ENCODE measurements at regions not wholly inside any gene's neighbourhood (a gene's known extent, or its start where the extent isn't known, plus 50 kb on each side); places are given as distances from the start of the nearest gene placed in this dataset.
A peak's percentile ranks its signal among the peaks of the same experiment; 100 is the strongest.
"Not testable (repeated sequence)": the region's sequence is repeated elsewhere in the genome, so short reads cannot be mapped to it uniquely, and the experiment has no call there.

- no peak for DNase-seq (ENCODE audit: low spot score)
Observed at GRCh38 chr11:46223252-46223513, 54.3 kb upstream of the CREB3L1 start.

DNA sequence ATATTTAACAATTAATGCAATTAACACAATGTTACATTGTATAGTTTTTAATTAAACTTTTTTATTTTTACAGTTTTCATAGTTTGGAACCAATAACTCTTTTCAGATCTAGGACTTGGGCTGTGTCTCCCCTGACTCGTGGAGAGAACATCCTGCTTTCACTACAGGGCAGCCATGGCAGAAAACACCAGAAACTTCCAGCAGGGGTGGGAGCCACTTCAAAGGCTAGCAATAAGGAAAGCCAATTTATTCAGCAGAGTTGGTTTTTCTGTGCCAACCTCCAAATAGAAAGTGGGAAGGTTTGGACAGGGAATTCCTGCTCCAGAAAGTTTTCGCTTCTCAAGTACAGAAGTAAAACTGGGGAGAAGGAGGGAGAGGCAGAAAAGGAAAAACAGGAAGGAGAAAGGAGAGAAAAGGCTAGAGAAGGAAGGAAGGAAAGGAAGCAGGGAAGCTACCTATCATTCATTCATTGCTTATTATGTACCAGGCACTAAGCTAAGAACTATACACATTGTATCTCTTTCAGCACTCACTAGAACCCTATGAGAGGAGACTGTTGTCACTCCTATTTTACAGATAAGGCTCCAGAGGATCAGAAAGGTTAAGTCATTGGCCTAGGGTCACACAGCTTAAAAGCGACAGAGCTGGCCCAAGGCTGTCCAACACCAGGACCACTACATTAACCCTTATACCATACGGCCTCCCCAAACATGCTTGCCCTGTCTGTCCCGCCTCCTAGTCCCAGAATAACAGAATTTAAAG lies 54.8 kb upstream of the CREB3L1 start:
- no peak for DNase-seq (ENCODE audit: low spot score)

DNA sequence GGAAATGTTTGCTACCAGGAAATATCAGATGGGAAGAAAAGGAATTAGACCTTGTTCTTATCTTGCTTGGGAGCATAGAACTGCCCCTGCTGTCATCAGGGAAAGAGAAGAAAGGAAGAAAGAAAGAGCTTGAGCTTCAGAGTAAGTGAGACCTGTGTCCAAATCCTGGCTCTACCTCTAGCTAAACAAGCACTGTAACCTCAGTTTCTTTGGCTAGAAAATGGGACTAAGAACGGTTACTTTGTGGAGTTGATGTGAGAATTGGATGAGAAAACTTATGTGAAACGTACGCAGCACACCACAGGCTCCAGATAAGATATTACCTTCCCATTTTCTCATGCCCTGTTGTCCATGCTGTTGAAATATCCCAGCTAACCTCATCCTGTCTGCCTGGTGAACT lies 57.1 kb upstream of the CREB3L1 start:
- no peak for DNase-seq (ENCODE audit: low spot score)

GRCh38 chr11:46216765-46217089 lies 60.7 kb upstream of the CREB3L1 start:
- no peak for DNase-seq (ENCODE audit: low spot score)

GRCh38 chr11:46216019-46216764 lies 61.3 kb upstream of the CREB3L1 start:
- no peak for DNase-seq (ENCODE audit: low spot score)

- DNase-seq (ENCODE audit: low spot score) = no peak
Observed at GRCh38 chr11:46215208-46215931, 62.1 kb upstream of the CREB3L1 start.

DNA sequence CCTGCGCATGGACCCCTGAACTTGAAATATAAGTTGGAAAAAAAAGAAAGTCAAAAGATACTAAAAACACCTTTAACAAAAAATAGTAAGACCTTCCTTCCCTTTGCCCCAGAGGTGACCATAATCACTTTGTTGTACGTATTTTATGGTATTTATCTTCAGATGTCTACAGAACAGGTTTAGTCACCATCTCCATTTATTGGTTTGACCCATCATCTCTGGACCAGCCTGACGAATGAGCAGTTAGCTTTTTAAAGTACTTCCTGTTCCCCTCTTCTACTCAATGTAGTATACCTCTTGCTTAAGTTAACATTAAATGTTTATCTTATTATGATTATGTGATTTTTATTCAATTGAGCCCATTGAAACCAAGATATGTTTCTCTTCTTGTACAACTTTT lies 64.7 kb upstream of the CREB3L1 start:
- DNase-seq (ENCODE audit: low spot score) = no peak

DNA sequence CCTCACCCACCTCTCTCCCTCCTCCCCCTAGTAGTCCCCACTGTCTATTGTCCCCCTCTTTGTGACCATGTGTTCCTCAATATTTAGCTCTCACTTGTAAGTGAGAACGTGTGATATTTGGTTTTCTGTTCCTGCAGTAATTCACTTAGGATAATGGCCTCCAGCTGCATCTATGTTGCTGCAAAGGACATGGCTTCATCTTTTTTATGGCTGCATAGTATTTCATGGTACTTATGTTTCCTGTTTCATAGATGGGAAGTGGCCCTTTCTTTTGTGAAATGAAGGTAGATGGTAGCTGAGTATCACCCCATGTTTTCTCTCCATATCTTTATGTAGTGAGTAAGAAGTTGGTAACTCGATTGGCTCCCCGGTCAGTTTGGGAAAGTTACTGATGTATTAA lies 66.6 kb upstream of the CREB3L1 start:
- DNase-seq (ENCODE audit: low spot score) = no peak

DNA sequence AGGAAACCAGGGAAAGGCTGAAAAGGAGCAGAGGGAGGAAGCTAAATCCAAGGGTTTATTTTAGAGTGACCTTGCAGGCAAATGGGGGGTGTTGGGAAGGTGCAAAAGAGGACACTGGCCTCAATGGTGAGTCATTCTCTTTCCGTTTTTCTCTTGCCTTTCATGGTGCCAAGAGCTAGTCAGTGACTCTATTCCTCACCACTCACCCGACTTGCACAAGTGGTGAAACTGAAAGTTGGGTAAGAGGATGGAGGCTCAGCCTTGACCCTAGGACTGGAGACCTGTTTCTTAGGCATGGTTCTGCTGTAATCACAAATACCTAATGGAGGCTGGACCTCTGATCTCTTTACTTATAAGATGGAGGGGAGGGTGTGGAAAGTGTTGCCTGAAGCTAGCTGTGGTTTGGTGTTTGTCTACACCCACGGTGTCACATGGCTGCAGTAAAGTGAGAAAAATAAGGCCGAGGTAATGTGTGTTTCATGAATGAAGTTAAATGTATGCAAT lies 67.3 kb upstream of the CREB3L1 start:
- no peak for DNase-seq (ENCODE audit: low spot score)

- not testable (repeated sequence) for DNase-seq (ENCODE audit: low spot score)
Observed at GRCh38 chr11:46209624-46210023, 67.8 kb upstream of the CREB3L1 start.

- no peak for DNase-seq (ENCODE audit: low spot score)
Observed at GRCh38 chr11:46208803-46209202, 68.7 kb upstream of the CREB3L1 start.

GRCh38 chr11:46207270-46207669 lies 70.2 kb upstream of the CREB3L1 start:
- DNase-seq (ENCODE audit: low spot score) = no peak

GRCh38 chr11:46204415-46204814 lies 73.0 kb upstream of the CREB3L1 start:
- not testable (repeated sequence) for DNase-seq (ENCODE audit: low spot score)

GRCh38 chr11:46203746-46204145 lies 73.7 kb upstream of the CREB3L1 start:
- no peak for DNase-seq (ENCODE audit: low spot score)

- DNase-seq (ENCODE audit: low spot score) = no peak
Observed at GRCh38 chr11:46202696-46203391, 74.6 kb upstream of the CREB3L1 start.

- peak; percentile 54 for DNase-seq (ENCODE audit: low spot score)
Observed at GRCh38 chr11:46202149-46202548, 75.3 kb upstream of the CREB3L1 start.

DNA sequence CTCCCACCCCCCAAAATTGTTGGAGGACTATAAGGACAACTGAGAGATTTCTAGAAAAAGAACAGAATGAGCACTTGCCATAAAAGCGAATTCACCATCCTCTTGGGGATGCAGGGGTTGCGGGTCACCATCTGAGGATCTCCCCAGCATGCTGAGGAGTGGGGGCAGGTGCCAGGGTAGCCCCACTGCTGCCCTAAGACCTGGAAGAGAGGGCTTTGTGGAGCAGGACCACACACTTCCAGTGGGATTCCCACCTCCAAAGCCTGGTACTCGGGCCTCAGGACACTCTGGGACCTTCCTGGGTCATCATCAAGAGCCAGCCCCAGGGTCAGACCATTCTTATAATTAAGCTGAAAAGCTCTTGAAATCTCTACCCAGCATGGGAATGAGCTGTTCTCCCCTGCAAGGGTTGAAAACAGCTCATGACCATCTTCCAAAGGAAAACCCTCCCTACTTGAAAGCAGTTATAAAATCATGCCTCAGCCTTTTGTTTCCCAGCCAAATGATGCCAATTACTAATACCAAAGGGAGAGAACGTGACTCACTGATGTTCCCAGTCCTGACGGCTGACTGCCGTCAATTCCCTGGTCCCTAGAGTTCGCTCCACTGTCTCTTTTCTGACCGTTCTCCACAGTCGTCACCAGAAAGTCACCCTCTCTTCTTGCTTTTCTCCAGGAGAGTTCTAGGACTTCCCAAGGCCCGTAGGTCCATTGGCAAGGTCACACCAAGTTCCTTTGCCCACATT lies 76.8 kb upstream of the CREB3L1 start:
- no peak for DNase-seq (ENCODE audit: low spot score)

GRCh38 chr11:46198245-46199240 lies 77.3 kb upstream of the PHF21A start:
- DNase-seq (ENCODE audit: low spot score) = no peak

DNA sequence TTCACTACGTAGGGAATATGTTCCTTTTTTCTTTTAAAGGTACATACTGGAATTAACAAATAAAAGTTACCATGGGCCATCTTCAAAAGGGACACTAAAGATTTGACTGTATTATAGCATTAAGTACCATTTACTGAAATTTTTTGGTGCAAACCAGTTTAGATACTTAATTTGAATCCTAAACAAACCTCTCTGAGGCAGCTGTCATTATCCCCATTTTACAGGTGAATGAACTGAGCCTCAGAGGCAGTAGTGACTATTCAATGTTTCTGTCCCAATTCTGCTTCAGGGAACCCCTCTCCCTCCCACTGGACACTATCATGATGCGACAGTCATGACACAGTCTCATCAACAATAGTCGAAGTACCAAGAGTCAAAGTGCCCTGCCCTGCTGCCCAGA lies 76.2 kb upstream of the PHF21A start:
- no peak for DNase-seq (ENCODE audit: low spot score)

- no peak for DNase-seq (ENCODE audit: low spot score)
Observed at GRCh38 chr11:46188017-46188416, 66.8 kb upstream of the PHF21A start.

- no peak for DNase-seq (ENCODE audit: low spot score)
Observed at GRCh38 chr11:46183819-46184218, 62.6 kb upstream of the PHF21A start.
